Keratinocyte (primary cell): ENCODE measurements at regions not wholly inside any gene's neighbourhood (a gene's known extent, or its start where the extent isn't known, plus 50 kb on each side); places are given as distances from the start of the nearest gene placed in this dataset.

Experiments
- DNase-seq: peaks from one replicate; pipeline ENCODE4 v3.0.0-alpha.2; 2011; ENCODE audit warnings: low read depth, missing footprints, low spot score
- FAIRE-seq: peaks from 2 replicates; lab custom pipeline; 2011; peaks lifted over from hg19 to GRCh38; lab: Jason Lieb, UNC
- H2AFZ ChIP-seq: 2 replicates; pipeline ENCODE4 v1.6.0; 2012; ENCODE audit warnings: low read length, control low read depth, inconsistent platforms; ENCODE audit not compliant: control insufficient read depth
- H3K27ac ChIP-seq: 2 replicates; pipeline ENCODE4 v1.5.1; 2011; ENCODE audit warnings: low read length; ENCODE audit not compliant: control insufficient read depth, insufficient read depth
- H3K27me3 ChIP-seq: 3 replicates; pipeline ENCODE4 v1.6.0; 2011; ENCODE audit warnings: low read length; ENCODE audit not compliant: control insufficient read depth, insufficient read depth; ENCODE audit errors: extremely low read depth
- H3K36me3 ChIP-seq, 2 experiments: 2 replicates in 1 of 2; 3 replicates in 1 of 2; pipeline ENCODE4 v1.5.1; 2011; ENCODE audit warnings: low read length in 2 of 2, mild to moderate bottlenecking in 1 of 2; ENCODE audit not compliant: control insufficient read depth in 2 of 2, insufficient read depth in 2 of 2; ENCODE audit errors: extremely low read depth in 1 of 2
- H3K4me1 ChIP-seq: 3 replicates; pipeline ENCODE4 v1.5.1; 2011; ENCODE audit warnings: low read length; ENCODE audit not compliant: control insufficient read depth, insufficient read depth; ENCODE audit errors: extremely low read depth
- H3K4me2 ChIP-seq: 3 replicates; pipeline ENCODE4 v1.6.0; 2011; ENCODE audit warnings: low read depth, low read length; ENCODE audit not compliant: control insufficient read depth, insufficient read depth; ENCODE audit errors: extremely low read depth
- H3K4me3 ChIP-seq, 3 experiments: fragments of 200-600 bp in 1 of 3; sonication (generic) in 1 of 3; 2 replicates in 2 of 3; 3 replicates in 1 of 3; pipeline ENCODE4 v1.5.1; 2011 to 2016; ENCODE audit warnings: low read length in 3 of 3, mild to moderate bottlenecking in 3 of 3, control low read depth in 2 of 3, inconsistent platforms in 1 of 3, low read depth in 1 of 3, mixed read lengths in 1 of 3, mixed run types in 1 of 3, moderate library complexity in 1 of 3; ENCODE audit not compliant: control insufficient read depth in 2 of 3, insufficient read depth in 2 of 3; ENCODE audit errors: extremely low read depth in 1 of 3
- H3K79me2 ChIP-seq: 2 replicates; pipeline ENCODE4 v1.6.0; 2012; ENCODE audit warnings: low read length; ENCODE audit not compliant: control insufficient read depth, insufficient read depth
- H3K9ac ChIP-seq: 3 replicates; pipeline ENCODE4 v1.6.0; 2011; ENCODE audit warnings: low read length; ENCODE audit not compliant: control insufficient read depth, insufficient read depth; ENCODE audit errors: extremely low read depth
- H3K9me1 ChIP-seq: 3 replicates; pipeline ENCODE4 v1.6.0; 2011; ENCODE audit warnings: low read length; ENCODE audit not compliant: control insufficient read depth, insufficient read depth; ENCODE audit errors: extremely low read depth
- H3K9me3 ChIP-seq: 2 replicates; pipeline ENCODE4 v1.5.1; 2012; ENCODE audit warnings: low read depth, low read length; ENCODE audit not compliant: control insufficient read depth
- H4K20me1 ChIP-seq: 3 replicates; pipeline ENCODE4 v1.6.0; 2011; ENCODE audit warnings: low read length; ENCODE audit not compliant: control insufficient read depth, insufficient read depth; ENCODE audit errors: extremely low read depth
- EZH2 ChIP-seq: IDR thresholded peaks from one replicate; pipeline ENCODE4 v1.6.1; 2012; ENCODE audit warnings: inconsistent platforms, mild to moderate bottlenecking, low read length, moderate library complexity
- dilution Hi-C: fragments of 300-500 bp; cut with MboI; formaldehyde crosslinking; loops from one replicate; pipeline ENCODE4 v1.7.0; 2020; ENCODE audit warnings: low sequenced_read_pairs; ENCODE audit not compliant: extremely low pct_ligation_motif_present
- TF ChIP-seq, protein P1 (sequence below), 3 experiments: IDR thresholded peaks in 1 of 3; conservative IDR thresholded peaks in 1 of 3; optimal IDR thresholded peaks in 1 of 3; 2 replicates in 2 of 3; 3 replicates in 1 of 3; pipeline versions ENCODE3 to v1.5.1; 2011; ENCODE audit warnings: low read length in 3 of 3, mild to moderate bottlenecking in 3 of 3, moderate library complexity in 2 of 3, control low read depth in 1 of 3, inconsistent platforms in 1 of 3; ENCODE audit not compliant: insufficient read depth in 2 of 3; ENCODE audit errors: extremely low read depth in 1 of 3

GRCh38 chr9:12415361-12415760, 277.8 kb upstream of the TYRP1 start:
- no peak for TF ChIP-seq EZH2
- TF ChIP-seq, protein P1, sequence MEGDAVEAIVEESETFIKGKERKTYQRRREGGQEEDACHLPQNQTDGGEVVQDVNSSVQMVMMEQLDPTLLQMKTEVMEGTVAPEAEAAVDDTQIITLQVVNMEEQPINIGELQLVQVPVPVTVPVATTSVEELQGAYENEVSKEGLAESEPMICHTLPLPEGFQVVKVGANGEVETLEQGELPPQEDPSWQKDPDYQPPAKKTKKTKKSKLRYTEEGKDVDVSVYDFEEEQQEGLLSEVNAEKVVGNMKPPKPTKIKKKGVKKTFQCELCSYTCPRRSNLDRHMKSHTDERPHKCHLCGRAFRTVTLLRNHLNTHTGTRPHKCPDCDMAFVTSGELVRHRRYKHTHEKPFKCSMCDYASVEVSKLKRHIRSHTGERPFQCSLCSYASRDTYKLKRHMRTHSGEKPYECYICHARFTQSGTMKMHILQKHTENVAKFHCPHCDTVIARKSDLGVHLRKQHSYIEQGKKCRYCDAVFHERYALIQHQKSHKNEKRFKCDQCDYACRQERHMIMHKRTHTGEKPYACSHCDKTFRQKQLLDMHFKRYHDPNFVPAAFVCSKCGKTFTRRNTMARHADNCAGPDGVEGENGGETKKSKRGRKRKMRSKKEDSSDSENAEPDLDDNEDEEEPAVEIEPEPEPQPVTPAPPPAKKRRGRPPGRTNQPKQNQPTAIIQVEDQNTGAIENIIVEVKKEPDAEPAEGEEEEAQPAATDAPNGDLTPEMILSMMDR (optimal IDR thresholded peaks at IDR 0.05 in 1 of 3, IDR thresholded peaks at IDR 0.05 in 1 of 3, conservative IDR thresholded peaks at IDR 0.05 in 1 of 3; ENCODE audit: extremely low read depth in 1 of 3, insufficient read depth in 2 of 3, low read length in 3 of 3), result no peak
- Histone ChIP-seq H3K9me1 (no peaks in the 10 kb centered on the region), H3K4me2 (no peak overlapping the region), H3K9ac (no peak overlapping the region), H3K4me3 (no peak overlapping the region), H3K27me3 (no peaks in the 10 kb centered on the region), H2AFZ (no peak overlapping the region), H3K9me3 (no peaks in the 10 kb centered on the region), H4K20me1 (no peaks in the 10 kb centered on the region), H3K36me3 (no peaks in the 10 kb centered on the region), H3K79me2 (no peaks in the 10 kb centered on the region), H3K27ac (no peak overlapping the region), H3K4me1 (no peaks in the 10 kb centered on the region)
- no peak for FAIRE-seq
- DNase-seq, result no peak
- dilution Hi-C loops, result no loop called here

- Histone ChIP-seq H4K20me1 (no peaks in the 10 kb centered on the region), H3K27me3 (no peaks in the 10 kb centered on the region), H3K4me2 (no peak overlapping the region), H3K4me3 (no peak overlapping the region), H3K27ac (no peak overlapping the region), H3K79me2 (no peaks in the 10 kb centered on the region), H2AFZ (no peak overlapping the region), H3K36me3 (no peaks in the 10 kb centered on the region), H3K4me1 (no peaks in the 10 kb centered on the region), H3K9me3 (no peaks in the 10 kb centered on the region), H3K9me1 (no peaks in the 10 kb centered on the region), H3K9ac (no peak overlapping the region)
- DNase-seq (no peak), FAIRE-seq (no peak)
- TF ChIP-seq EZH2, result no peak
- TF ChIP-seq, protein P1 (optimal IDR thresholded peaks at IDR 0.05 in 1 of 3, IDR thresholded peaks at IDR 0.05 in 1 of 3, conservative IDR thresholded peaks at IDR 0.05 in 1 of 3; ENCODE audit: extremely low read depth in 1 of 3, insufficient read depth in 2 of 3, low read length in 3 of 3), result no peak
- dilution Hi-C loops, result no loop called here
Observed at GRCh38 chr9:12416716-12417115, 276.5 kb upstream of the TYRP1 start.
